ENCODE measurements at regions not wholly inside any gene's neighbourhood (a gene's known extent, or its start where the extent isn't known, plus 50 kb on each side); places are given as distances from the start of the nearest gene placed in this dataset.

DNA sequence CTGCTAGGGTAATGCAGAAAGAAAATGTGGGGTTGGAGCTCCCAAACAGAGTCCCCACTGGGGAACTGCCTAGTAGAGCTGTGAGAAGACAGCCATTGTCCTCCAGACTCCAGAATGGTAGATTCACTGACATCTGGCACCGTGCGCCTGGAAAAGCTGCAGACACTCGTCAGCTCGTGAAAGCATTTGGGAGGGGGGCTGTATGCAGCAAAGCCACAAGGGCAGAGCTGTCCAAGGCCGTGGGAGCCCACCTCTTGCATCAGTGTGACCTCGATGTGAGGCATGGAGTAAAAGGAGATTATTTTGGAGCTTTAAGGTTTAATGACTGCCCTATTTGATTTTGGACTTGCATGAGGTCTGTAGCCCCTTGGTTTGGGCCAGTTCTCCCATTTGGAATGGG is 242.9 kb downstream of the VGLL3 start:
- ATAC-seq (no peak), DNase-seq (no peak)
- TF ChIP-seq CTCF (IDR thresholded peaks at IDR 0.05) = no peak
- no peaks in the 10 kb centered on the region for H3K36me3 ChIP-seq
- no peak overlapping the region for H3K4me3 ChIP-seq
- intact Hi-C loops (cut with DNase I) = no loop called here
- no peaks in the 10 kb centered on the region for H3K27me3 ChIP-seq
- no peaks in the 10 kb centered on the region for H3K4me1 ChIP-seq
- H3K9me3 ChIP-seq = no peaks in the 10 kb centered on the region
- H3K27ac ChIP-seq = no peak overlapping the region

DNA sequence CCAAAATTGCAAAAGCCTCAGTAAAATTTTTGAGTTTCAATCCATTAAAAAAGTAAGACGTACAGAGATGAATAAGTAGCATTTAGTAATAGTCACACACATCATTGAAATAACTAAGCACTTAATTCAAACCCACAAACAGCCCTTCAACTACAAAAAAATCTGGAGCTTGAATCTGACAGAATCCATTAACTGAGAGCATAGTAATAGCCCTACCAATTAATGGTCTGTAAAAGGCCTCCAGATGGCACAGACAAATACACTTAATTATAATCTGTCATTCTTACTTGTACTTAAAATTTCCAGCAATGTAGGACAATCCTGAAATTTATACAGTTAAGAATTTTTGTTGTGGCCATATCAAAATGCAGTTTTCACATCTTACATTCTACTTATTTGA is 246.9 kb downstream of the VGLL3 start:
- no peaks in the 10 kb centered on the region for H3K4me1 ChIP-seq
- H3K27me3 ChIP-seq = no peaks in the 10 kb centered on the region
- no peaks in the 10 kb centered on the region for H3K9me3 ChIP-seq
- H3K36me3 ChIP-seq = no peaks in the 10 kb centered on the region
- ATAC-seq = no peak
- H3K4me3 ChIP-seq = no peak overlapping the region
- no peak overlapping the region for H3K27ac ChIP-seq
- peak in 2 of 4 donors; percentile 3 for DNase-seq
- intact Hi-C loops (cut with DNase I) = no loop called here
- no peak for TF ChIP-seq CTCF (IDR thresholded peaks at IDR 0.05)

GRCh38 chr3:86743233-86743632 is 247.7 kb downstream of the VGLL3 start:
- intact Hi-C loops (cut with DNase I) = no loop called here
- H3K9me3 ChIP-seq = no peaks in the 10 kb centered on the region
- H3K27ac ChIP-seq = no peak overlapping the region
- no peaks in the 10 kb centered on the region for H3K36me3 ChIP-seq
- no peaks in the 10 kb centered on the region for H3K27me3 ChIP-seq
- TF ChIP-seq CTCF (IDR thresholded peaks at IDR 0.05) = no peak
- no peaks in the 10 kb centered on the region for H3K4me1 ChIP-seq
- DNase-seq (no peak), ATAC-seq (no peak)
- H3K4me3 ChIP-seq = no peak overlapping the region

DNA sequence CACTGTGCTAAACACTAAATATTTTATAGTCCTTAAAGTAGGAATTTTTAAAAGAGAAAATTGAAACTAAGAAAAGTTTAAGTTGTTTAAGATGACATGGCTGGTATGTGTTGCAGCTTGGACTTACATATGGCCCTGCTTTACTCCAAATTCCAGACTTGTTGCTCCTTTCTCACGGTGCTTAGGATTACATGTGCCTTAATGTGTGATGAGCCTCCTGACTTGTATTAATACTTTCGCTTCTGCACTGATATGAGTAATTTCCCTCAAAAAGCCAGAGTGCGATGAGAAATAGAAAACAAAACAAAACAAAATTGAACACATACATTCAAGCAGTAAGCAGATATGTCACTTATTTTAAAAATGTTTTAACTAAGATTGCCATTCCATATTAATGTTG is 250.2 kb downstream of the VGLL3 start:
- H3K27ac ChIP-seq = no peak overlapping the region
- H3K4me1 ChIP-seq = no peaks in the 10 kb centered on the region
- ATAC-seq (no peak), DNase-seq (peak in 1 of 4 donors; percentile 6)
- intact Hi-C loops (cut with DNase I) = no loop called here
- TF ChIP-seq CTCF (IDR thresholded peaks at IDR 0.05) = no peak
- no peak overlapping the region for H3K4me3 ChIP-seq
- no peaks in the 10 kb centered on the region for H3K36me3 ChIP-seq
- no peaks in the 10 kb centered on the region for H3K27me3 ChIP-seq
- H3K9me3 ChIP-seq = no peaks in the 10 kb centered on the region

DNA sequence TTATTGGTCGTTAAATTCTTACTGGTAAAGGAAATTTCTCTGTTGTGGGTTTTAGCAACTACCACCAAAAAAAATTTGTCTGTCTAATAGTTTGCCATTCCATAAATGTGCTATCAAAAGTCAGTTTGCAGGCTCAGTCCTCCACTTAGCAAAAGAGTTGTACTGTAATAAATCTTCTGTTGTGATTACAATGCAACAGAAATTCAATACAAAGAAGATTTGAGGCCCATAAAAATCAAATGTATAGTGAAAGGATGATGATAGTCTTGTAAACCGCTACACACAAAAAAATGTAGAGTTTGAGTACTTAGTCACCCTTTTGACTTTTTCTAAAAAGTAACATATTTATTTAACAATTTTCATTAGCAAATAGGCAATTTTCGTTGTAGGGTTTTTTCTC is 251.7 kb downstream of the VGLL3 start:
- intact Hi-C loops (cut with DNase I) = no loop called here
- Histone ChIP-seq H3K27me3 (no peaks in the 10 kb centered on the region), H3K36me3 (no peaks in the 10 kb centered on the region), H3K9me3 (no peaks in the 10 kb centered on the region), H3K4me3 (no peak overlapping the region), H3K4me1 (no peaks in the 10 kb centered on the region), H3K27ac (no peak overlapping the region)
- DNase-seq (no peak), ATAC-seq (no peak)
- TF ChIP-seq CTCF (IDR thresholded peaks at IDR 0.05) = no peak

Measured in left lung (tissue), 4 donors.